GM18520 (cell line): ENCODE measurements at regions not wholly inside any gene's neighbourhood (a gene's known extent, or its start where the extent isn't known, plus 50 kb on each side); places are given as distances from the start of the nearest gene placed in this dataset.

Experiments
- ATAC-seq: cut with Tn5 transposase; IDR thresholded peaks from one replicate; pipeline ENCODE4 v1.9.1; 2021; ENCODE audit not compliant: unreplicated experiment

DNA sequence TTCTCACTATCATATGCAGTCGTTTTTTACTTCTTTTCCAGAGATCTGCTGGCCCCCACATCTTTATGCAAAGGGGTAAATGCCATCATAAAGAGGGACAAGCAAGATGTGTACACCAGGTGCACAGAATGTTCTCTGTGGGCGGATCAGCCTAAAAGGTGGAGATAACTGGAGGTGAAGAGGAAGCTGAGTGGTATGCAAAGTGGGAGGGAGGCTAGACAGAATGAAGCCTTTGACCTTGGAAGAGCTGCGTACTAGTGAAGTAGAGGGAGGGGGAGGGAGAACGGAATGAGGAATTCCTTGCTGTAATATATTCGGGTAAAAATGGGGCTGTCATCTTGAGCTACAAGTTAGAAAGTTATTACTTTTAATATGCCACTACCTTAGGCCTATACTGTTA lies 287.5 kb upstream of the VRK2 start:
- ATAC-seq = no peak

DNA sequence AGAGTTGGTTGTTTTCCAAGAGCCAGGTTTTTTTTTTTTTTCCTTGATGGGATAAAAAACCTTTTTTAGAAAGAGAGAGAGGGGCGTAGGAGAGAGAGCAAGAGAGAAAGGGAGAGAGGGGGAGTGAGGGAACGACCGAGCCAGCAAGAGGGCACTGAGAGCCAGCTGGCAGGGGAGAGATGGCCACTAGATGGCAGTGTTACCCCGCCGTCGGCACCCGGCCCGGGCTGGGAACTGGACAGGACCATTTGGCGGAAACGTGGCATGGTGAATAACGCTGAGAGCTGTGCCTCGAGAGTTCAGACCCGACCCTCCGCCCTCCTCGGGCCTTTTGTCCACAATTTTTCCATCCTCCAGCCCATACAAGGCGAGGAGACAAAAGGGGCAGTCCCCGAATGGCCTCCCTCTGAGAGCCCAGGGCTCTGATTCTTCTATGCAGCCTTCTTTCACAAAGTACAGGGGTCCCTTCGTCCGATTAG lies 286.7 kb upstream of the VRK2 start:
- peak; percentile 84 for ATAC-seq

DNA sequence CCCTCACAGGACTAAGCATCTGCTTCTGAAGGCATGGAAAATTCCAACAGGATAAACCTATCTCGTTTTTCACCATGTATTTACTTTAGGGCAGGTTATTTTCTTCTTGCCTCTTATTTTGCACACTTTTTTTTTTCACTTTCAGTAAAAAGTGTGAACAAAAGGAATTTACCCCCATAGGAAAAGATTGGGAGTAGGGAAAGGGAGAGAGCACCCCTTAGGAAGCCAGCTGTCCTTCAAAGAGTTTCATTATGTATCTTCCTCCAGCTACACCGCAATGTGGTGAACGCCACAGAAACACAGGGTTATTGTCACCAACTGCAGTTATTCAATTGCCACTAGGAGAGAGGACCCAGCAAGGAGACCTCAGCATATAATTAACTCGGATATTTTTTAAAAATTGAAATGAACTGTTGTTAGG lies 286.2 kb upstream of the VRK2 start:
- ATAC-seq = peak; percentile 58

DNA sequence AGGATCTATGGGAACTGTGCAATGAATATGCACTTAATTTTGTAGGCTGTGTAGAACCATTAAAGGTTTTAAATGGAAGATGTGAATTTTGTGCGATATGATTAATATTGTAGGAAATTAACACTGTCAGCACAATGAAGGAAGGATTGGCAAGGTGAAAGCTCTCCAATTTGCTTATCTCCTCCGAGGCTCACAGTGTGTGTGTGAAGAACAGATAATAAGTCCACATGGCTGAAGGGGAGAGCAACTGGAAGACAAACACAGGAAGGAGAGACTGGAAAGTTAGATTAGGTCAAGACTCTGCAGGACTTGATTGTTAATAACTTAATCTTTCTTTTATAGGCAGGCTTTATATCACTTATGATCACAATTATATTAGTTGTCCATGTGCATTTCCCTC lies 269.7 kb upstream of the VRK2 start:
- ATAC-seq = no peak

DNA sequence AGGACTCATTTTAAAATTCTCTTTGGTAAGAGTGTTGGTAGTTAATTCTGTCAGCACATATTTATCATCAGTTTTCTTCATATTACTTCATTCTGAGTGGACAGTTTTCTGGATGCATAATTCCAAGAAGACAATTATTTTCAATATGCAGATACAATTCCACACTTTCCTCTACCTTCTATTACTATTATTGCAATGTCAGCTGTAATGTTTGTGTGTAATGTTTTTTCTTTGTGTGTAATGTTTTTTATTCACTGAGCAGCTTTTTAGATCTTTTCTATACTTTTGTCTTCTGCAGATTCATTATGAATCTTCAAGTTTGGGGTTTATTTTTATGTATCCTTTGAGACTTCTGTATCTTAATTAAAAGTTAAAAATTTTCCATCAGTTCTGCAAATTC lies 264.0 kb upstream of the VRK2 start:
- no peak for ATAC-seq

DNA sequence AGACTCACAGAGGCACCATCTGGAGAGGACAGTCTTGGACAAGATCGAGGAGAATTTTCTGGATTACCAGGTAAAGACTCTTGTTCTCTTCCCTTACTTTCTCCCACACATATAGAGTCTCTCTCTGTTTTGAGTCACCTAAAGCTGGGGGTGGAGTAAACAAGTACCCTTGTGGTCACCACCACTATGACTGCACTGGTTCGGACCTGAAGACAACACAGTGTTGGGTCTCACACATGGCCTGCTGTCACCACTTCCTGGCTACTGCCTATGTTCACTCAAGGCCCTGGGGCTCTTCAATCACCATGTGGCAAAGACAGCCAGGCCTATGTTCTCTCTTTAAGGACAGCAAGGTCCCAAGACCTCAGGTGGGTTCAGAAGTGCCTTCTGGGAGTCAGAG lies 253.3 kb upstream of the VRK2 start:
- no peak for ATAC-seq

DNA sequence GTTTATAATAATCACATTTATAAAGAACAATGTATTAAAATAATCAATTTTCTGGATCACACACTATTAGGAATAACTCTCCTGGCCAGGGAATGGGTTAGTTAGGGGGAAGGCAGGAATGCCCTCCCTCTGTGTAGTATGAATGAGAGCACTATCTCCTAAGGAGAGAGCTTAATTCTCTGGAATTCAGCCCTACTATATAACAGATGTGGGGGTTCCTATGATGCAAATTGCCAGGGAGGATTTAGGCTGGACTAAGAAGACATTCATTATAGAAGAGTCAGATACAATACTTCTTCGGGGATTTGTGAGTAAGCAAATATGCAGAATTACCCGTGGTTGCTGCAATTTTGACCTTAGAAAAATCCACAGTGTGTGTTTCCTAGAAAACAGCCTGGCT lies 250.1 kb upstream of the VRK2 start:
- ATAC-seq = no peak

DNA sequence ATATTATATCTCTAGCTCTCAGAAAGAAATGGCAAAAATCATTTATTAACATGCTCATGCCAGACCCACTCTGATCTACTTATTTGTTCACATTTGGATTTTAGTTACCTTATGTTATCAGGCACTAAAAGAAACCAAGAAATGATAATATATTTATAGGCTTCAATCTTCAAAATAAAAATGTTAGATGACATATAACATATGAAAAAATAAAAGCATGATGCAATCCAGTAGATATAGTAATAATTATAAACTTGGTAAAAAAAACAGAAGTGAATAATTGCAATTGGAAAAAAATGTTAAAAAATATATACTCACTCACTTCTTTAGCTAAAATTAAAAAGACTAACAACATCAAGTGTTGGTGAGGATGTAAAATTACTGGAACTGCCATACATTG lies 248.3 kb upstream of the VRK2 start:
- no peak for ATAC-seq

DNA sequence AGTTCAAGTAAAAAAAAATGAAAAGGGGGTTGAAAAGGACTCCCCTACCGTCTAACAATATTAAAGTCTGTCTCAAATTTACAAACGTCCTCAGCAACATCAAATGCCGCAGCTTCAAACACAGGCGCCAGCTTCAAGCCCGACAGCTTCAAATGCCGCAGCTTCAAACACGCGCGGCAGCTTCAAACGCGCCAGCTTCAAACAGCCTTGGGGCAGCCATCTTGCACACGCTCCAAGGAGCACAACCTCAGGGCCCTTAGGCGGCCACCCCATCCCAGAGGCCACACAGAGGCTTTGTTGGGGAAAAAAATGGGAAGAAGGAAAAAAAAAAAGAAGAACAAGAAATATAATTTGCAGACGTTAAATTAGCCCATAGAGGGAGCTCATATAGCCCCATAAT lies 244.4 kb upstream of the VRK2 start:
- ATAC-seq = no peak

DNA sequence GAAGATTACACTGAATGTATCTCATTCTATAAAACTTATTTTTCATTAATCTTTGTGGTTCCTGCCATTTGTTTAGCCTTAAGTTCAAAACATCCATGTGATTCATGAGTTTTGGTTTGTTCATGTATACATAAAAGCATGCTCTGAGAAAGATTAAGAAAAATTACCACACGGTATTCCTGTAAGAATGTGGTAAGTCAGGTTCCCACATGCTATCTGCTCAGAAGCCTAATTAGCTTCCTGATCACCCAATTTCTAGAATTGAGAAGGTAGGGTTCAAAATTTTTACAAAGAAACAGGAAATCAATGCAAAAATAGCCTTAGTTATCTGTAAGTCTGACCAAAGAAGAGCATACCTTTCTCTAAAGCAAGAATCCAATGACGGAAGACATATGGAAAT lies 241.6 kb upstream of the VRK2 start:
- no peak for ATAC-seq

DNA sequence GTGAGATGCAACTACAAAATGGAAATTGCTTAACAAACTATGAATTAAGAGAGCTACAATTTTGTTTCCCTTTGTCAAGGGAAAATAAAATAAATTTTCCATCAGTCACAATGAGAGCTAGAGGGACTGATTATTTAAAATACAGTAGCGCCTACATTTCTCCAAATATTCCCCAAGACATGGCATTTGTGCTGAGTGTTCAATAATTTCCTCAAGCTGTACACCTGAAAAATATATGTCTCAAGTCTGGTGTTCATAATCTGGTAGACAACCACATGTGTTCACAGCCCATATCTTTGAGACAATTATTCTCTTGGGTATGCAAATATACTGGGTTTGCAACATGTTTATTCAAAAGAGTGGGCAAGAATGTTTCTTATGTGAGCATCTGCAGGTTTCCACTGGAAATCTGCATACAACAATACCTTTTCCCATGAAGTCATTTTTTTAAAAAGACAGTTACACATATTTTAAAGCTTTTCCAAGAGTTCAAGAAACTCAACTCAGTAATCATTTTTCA lies 240.1 kb upstream of the VRK2 start:
- peak; percentile 77 for ATAC-seq

DNA sequence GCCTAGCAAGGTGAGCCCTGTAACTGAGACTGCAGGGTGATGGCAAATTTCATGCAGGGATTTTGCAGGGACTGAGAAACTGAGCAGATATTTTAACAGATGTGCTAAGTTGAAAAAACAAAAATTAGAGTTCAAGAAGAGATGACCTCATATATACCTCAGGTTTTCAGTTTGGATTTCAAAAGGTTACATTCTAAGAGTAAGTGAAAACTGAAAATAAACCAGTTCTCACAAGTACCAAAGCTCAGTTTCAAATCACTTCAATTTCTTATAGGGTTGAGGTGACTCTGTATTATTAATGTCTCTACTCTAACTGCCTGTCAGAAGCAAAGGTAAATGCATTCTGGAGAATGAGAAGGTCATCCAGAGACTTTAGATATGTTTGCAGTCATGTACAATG lies 237.4 kb upstream of the VRK2 start:
- peak; percentile 80 for ATAC-seq

DNA sequence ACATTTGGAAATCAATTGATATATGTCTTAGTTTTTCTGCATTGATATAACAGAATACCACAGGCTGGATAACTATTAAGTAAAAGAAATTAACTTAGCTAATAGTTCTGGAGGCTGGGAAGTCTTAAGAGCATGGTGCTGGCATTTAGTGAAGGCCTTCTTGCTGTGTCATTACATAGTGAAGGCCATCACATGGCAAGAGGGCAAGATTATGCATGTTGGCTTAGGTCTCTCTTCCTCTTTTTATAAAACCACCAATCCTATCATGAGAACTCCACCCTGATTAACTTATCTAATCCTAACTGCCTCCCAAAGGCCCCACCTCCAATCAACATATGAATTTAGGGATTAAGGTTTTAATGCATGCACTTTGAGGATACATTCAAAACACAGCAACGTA lies 225.5 kb upstream of the VRK2 start:
- no peak for ATAC-seq

DNA sequence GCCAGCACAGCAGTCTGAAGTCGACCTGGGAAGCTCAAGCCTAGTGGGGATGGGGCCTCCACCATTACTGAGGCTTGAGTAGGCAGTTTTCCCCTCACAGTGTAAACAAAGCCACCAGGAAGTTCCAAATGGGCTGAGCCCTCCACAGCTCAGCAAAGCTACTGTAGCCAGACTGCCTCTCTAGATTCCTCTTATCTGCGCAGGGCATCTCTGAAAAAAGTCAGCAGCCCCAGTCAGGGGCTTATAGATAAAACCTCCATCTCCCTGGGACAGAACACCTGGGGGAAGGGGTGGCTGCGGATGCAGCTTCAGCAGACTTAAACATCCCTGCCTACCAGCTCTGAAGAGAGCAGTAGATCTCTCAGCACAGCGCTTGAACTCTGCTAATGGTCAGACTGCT lies 218.4 kb upstream of the VRK2 start:
- ATAC-seq = no peak

DNA sequence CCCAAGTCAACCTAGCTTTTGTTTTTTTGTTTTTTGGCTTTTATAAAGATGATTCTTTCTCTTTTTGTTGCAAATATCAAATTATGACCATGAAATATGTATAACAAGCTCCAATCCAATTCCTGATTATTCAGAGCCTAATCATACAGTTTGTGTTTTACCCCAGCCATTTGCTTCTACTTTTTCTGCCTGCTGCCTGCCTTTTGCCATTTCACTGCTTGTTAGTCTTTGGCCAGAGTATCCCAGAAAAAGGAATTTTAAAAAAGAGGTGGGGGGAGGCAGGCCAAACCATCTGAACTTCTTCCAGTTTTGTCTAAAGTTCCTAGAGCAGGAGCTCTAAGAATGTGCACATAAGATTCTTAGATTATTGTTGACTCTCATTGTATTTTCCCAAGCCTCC lies 211.9 kb upstream of the VRK2 start:
- ATAC-seq = no peak

DNA sequence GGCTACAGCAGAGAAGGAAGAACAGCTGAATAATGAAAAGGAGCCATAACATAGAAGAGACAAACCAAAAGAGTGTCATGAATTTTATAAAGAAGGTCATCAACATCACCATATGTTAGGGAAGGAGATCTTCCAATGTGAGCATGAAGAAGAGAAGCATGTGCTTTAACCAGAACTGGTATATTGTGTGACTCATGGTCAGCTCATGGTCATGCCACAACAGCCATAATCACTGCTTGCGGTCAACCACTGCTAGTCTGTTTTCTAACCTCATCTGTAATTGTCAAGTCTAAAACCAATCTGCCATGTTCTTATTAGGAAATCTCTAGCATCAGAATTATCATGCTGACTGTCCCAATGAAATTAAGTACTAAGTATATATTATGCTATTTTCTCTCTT lies 204.1 kb upstream of the VRK2 start:
- ATAC-seq = no peak

DNA sequence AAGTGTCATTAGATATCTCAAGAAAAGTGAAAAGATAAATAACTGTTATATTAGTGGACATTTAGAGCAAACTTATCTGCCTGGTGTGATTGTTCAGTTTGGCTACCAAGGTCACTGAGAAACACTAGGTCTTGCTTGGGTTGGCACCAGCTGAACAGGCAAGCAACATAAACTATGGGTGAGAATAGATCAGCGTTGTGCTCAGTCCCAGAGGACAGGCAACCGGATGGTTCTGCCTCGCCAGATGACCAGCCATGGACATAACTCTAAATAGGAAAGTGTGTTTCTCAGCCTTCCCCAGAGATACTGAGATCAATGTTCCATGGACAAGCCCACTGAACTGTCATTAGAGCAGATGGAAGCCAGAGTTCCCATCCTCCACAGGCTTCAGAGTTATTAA lies 203.4 kb upstream of the VRK2 start:
- ATAC-seq = no peak

DNA sequence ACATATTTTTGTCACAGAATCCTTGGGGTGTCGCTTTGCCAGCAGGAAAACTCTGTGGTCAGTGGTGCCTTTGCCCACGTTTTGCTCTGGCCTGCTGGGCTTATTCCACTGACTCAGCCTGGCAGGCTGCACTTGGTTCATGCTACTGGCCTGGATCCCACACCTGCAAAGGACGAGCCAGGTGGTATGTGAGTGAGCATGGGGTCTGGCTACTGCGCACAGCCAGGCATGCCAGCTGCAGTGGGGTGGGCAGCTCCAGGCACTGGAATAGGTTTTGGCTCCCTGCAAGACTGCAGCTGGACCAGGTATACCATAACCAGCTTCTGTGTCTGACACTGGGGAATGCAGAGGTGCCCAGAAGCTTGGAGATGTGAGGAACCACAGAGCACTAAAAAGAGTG lies 197.9 kb upstream of the VRK2 start:
- no peak for ATAC-seq

DNA sequence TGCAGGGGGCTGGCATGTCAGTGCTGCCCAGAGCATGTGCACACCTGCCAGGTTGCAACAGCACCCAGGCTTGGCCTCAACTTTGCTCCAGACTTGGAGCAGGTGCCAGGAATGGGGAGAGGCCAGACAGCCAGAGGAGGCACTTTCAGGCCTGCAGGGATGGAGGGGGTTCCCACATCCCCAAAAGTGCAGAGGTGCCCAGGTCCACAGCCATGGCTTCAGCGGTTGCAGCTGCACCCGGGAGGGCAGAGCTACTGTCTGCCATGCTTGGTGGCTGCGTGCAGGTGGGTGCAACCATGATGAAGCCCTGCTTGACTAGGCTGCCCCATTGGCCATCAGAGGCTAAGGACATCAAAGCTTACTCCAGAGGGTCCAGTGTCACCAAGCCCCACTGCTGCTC lies 196.8 kb upstream of the VRK2 start:
- no peak for ATAC-seq

DNA sequence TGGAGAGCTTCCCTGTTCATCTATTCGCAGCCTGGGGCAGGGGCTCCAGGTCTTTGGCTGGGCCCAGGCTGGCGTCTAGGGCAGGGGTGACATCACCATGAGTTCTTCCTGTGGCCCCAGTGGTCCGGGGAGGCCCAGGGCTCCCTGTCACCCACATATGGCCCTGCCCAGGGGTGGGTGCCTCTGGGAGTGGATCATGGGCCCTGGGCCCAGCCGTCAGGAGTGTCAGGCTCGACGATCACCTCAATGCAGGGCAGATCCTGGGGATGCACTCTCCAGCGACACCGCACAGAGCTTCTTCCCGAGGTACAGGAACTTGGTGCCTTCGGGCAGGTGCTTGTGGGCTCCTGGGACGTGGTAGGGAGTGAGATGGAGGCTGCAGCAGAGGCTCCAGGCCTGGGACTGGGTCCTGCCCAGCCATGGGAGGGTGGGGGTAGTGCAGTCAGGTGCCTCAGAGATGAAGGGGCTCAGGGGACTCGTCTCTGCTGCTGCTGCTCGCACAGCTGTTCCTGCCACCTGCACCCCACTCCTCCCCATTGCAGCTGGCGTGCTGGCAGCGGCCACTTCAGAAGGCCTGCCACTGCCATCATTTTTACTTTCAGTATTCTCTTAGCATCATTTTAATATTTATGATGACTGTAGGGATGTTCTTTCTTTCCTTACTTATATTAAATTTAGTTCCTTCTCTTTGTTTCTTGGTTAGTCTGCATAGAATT lies 196.0 kb upstream of the VRK2 start:
- ATAC-seq = no peak

DNA sequence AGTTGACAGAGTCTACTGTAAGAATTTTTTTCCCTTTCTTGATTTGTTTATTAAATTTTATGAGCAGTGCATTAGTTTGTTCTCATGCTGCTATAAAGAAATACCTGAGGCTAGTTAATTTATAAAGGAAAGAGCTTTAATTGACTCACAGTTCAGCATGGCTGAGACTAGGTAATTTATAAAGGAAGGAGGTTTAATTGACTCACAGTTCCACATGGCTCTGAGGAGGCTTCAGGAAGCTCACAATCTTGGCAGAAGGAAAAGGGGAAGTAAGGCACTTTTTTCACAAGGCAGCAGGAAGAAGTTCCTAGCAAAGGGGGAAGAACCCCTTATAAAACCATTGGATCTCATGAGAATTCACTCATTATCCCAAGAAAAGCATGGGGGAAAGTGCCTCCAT lies 191.4 kb upstream of the VRK2 start:
- ATAC-seq = no peak

DNA sequence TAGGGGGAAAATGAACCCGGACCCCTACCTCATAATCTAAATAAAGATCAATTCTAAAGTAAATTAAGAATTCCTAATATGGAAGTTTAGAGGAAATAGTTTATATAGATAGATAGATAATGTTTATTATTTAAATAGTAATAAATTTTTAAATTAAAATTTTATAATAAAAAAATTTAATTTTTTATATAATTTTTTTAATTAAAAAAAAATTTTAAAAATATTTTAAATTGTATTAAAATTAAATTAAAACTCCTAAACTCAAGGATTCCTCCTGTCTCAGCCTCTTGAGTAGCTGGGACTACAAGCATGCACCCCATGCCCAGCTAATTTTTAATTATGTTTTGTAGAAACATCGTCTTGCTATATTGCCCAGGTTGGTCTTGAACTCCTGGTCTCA lies 186.9 kb upstream of the VRK2 start:
- ATAC-seq = no peak

DNA sequence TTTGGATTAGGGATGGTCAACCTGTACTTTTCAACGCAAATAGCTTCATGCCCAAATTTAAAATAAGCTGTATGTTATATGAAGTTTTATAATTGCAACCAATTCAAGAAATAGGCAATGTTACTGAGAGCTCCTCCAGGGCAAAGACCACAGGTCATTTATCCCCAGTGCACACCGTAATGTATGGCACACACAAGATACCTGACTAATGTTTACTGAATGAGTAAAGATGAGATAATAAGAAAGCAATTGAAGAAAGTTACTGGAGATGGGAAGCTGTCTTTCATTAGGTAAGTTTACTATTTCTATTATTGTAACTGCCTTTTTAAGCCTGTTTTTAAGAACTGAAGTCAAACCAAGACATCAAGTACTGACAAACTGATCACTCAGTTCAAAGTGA lies 184.5 kb upstream of the VRK2 start:
- ATAC-seq = no peak
